HL-60 (cell line): ENCODE measurements at regions not wholly inside any gene's neighbourhood (a gene's known extent, or its start where the extent isn't known, plus 50 kb on each side); places are given as distances from the start of the nearest gene placed in this dataset.

Experiments
- DNase-seq, 2 experiments: peaks; one replicate each; pipeline ENCODE4 v3.0.0-alpha.2; 2010 to 2020; ENCODE audit warnings: low read depth in 1 of 2, low spot score in 1 of 2
- H3K27ac ChIP-seq: fragments of 250-450 bp; sonication (Bioruptor Pico); replicated peaks from 2 replicates; pipeline ENCODE4 v1.5.1; 2020; ENCODE audit warnings: mild to moderate bottlenecking, moderate library complexity
- H3K27me3 ChIP-seq: fragments of 250-450 bp; sonication (Bioruptor Pico); 2 replicates; pipeline ENCODE4 v1.5.1; 2021; ENCODE audit warnings: mild to moderate bottlenecking, moderate library complexity; ENCODE audit not compliant: insufficient read depth, poor library complexity, severe bottlenecking
- H3K4me3 ChIP-seq: replicated peaks from 2 replicates; pipeline ENCODE4 v1.5.1; 2011; ENCODE audit warnings: mild to moderate bottlenecking, control low read depth, low read length; ENCODE audit not compliant: insufficient read depth
- GABPA ChIP-seq: IDR thresholded peaks from 2 replicates; pipeline ENCODE4 v1.6.1; 2012; ENCODE audit warnings: low read depth
- POLR2AphosphoS5 ChIP-seq: IDR thresholded peaks from 2 replicates; pipeline ENCODE4 v1.6.1; 2012; ENCODE audit warnings: low read depth
- SPI1 ChIP-seq: IDR thresholded peaks from 2 replicates; pipeline ENCODE4 v1.6.1; 2012; ENCODE audit warnings: low read depth, mild to moderate bottlenecking, borderline replicate concordance
- TF ChIP-seq, protein P1 (sequence below): IDR thresholded peaks from 2 replicates; pipeline ENCODE4 v1.6.1; 2012; ENCODE audit warnings: low read depth; ENCODE audit not compliant: insufficient replicate concordance
- TF ChIP-seq, protein P2 (sequence below): IDR thresholded peaks from one replicate; pipeline ENCODE4 v1.5.1; 2011; ENCODE audit warnings: low read length, control low read depth, inconsistent platforms; ENCODE audit not compliant: insufficient read depth

DNA sequence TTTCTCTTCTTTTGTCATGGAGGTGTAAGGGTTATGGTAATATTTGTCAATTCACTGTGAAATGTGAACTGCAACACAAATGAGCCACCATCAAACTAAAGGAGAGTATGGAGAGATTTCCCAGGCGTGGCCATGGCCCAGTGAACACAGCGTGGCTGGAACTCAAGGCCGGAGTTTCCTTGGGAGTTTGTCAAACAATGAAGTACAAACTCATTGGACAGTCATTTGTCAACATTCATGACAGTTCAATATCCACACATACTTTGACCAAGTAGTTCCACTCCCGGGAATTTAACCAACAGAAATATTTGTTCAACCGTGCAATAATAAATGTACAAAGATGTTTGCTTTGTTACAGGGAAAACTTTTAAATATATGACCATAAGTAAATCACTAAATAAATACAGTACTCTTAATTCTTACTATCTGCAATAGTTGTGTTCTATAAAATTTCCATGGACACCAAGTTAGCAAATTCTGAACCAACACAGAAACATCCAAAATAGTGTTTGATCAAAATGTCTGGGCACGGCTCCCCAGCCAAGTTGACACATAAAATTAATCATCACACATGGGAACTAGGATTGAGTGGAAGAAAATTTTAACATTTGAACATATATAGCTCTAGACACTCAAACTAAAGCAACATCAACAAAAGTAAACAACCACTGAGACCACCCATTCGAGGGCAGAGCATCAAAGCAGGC is 87.1 kb downstream of the DIRAS2 start:
- peaks cover 9% of the 10 kb centered on the region for H3K27me3 ChIP-seq
- no peak overlapping the region for H3K4me3 ChIP-seq
- DNase-seq, result no peak
- H3K27ac ChIP-seq, result no peak overlapping the region
- TF ChIP-seq, protein P1, sequence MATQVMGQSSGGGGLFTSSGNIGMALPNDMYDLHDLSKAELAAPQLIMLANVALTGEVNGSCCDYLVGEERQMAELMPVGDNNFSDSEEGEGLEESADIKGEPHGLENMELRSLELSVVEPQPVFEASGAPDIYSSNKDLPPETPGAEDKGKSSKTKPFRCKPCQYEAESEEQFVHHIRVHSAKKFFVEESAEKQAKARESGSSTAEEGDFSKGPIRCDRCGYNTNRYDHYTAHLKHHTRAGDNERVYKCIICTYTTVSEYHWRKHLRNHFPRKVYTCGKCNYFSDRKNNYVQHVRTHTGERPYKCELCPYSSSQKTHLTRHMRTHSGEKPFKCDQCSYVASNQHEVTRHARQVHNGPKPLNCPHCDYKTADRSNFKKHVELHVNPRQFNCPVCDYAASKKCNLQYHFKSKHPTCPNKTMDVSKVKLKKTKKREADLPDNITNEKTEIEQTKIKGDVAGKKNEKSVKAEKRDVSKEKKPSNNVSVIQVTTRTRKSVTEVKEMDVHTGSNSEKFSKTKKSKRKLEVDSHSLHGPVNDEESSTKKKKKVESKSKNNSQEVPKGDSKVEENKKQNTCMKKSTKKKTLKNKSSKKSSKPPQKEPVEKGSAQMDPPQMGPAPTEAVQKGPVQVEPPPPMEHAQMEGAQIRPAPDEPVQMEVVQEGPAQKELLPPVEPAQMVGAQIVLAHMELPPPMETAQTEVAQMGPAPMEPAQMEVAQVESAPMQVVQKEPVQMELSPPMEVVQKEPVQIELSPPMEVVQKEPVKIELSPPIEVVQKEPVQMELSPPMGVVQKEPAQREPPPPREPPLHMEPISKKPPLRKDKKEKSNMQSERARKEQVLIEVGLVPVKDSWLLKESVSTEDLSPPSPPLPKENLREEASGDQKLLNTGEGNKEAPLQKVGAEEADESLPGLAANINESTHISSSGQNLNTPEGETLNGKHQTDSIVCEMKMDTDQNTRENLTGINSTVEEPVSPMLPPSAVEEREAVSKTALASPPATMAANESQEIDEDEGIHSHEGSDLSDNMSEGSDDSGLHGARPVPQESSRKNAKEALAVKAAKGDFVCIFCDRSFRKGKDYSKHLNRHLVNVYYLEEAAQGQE, result no peak
- no peak for TF ChIP-seq SPI1

DNA sequence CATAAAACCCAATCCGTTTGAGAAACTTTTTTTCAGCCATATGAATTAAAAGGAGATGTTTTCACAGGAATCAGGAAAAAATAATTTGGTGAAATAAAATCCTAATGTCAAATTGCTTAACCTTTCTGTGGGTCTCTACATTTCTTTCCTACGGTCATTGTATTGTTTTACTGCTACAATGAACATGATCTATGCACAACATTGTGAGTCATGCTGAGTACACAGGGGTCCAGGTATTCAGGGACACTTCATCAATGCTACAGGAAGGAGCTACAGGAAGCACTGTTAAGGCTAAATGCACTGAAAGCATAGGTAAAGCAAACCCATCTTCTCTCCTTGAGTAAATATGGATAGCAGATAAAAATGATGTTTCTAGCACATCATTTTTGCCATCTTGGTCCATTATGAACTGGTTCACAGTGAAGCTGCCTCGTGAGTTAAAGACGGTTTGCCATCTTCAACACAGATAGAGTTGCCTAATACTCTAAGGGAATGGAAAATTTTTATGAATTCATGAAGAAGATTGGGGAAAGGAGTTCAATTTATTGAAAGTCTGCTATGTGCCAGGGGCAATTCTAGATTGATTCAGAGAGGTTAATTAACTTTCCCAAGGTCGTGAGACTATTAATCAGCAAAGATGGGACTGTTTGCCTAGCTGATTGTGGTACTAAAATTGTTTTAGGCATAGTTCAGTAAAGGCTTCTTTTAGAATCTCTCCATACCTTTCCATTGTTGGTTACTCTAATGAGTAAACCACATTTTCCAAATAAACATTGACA is 85.5 kb downstream of the DIRAS2 start:
- no peak overlapping the region for H3K4me3 ChIP-seq
- no peak for DNase-seq
- peaks cover 9% of the 10 kb centered on the region for H3K27me3 ChIP-seq
- TF ChIP-seq, protein P1, result no peak
- TF ChIP-seq POLR2AphosphoS5 (no peak), GABPA (no peak), SPI1 (no peak)
- TF ChIP-seq, protein P2, sequence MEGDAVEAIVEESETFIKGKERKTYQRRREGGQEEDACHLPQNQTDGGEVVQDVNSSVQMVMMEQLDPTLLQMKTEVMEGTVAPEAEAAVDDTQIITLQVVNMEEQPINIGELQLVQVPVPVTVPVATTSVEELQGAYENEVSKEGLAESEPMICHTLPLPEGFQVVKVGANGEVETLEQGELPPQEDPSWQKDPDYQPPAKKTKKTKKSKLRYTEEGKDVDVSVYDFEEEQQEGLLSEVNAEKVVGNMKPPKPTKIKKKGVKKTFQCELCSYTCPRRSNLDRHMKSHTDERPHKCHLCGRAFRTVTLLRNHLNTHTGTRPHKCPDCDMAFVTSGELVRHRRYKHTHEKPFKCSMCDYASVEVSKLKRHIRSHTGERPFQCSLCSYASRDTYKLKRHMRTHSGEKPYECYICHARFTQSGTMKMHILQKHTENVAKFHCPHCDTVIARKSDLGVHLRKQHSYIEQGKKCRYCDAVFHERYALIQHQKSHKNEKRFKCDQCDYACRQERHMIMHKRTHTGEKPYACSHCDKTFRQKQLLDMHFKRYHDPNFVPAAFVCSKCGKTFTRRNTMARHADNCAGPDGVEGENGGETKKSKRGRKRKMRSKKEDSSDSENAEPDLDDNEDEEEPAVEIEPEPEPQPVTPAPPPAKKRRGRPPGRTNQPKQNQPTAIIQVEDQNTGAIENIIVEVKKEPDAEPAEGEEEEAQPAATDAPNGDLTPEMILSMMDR, result no peak
- H3K27ac ChIP-seq, result no peak overlapping the region

DNA sequence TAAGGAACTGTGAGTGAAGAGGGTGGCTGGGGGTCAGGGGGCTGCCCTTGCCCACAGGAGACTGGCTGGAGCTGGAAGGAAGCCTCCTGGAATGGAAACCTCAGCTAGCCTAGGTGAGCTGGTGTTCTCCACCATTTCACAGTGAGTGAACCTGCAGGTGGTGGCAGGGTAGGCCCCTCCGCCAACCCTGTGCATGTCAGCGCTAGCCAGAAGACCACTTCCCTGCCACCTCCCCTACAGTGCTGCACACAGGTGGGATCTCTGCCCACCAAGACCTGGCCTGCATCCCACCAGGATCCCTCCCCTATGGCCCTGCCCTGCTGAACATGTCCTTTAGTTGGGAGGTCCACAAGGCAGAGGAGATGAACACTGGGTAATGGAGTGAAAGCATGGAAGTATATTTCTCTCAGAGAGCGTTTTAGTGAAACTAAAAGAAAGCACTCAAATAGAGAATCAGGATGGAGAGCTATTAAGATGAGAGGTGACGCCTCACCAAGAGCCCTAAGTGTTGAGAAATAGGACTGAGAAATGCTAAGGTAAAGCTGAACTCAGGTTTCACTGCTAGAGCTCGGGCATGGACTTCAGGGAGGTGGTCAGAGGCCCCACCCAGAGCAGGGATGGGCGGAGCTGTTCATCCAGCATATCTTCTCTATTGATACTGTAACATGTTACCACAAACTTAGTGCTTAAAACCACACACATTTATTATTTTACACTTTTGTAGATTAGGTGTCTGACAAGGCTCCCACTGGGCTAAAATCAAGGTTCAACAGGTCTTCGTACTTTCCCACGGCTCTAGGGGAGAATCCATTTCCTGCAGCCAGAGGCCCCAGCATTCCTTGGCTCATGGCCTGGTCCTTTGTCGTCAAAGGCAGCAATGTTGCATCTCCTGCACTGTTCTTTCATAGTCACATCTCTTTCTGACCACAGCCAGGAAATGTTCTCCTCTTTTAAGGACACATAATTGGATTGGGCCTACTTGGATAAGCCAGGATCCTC is 83.2 kb downstream of the DIRAS2 start:
- DNase-seq, result no peak
- H3K27ac ChIP-seq, result no peak overlapping the region
- TF ChIP-seq, protein P1, result no peak
- TF ChIP-seq GABPA (no peak), POLR2AphosphoS5 (no peak), SPI1 (no peak)
- TF ChIP-seq, protein P2, result no peak
- H3K27me3 ChIP-seq, result peaks cover 6% of the 10 kb centered on the region
- H3K4me3 ChIP-seq, result no peak overlapping the region
